Testis (tissue), 2 donors: ENCODE measurements at regions not wholly inside any gene's neighbourhood (a gene's known extent, or its start where the extent isn't known, plus 50 kb on each side); places are given as distances from the start of the nearest gene placed in this dataset.
"Not testable (repeated sequence)": the region's sequence is repeated elsewhere in the genome, so short reads cannot be mapped to it uniquely, and the experiment has no call there.

Experiments
- DNase-seq: peaks from one replicate; pipeline ENCODE4 v3.0.0-alpha.2; 2019
- H3K27ac ChIP-seq, 2 donors: fragments of 200-600 bp; sonication (generic); one replicate each; pipeline ENCODE4 v1.5.1; 2019
- H3K27me3 ChIP-seq: fragments of 200-600 bp; sonication (generic); one replicate; pipeline ENCODE4 v1.5.1; 2019
- H3K36me3 ChIP-seq: fragments of 200-600 bp; sonication (generic); one replicate; pipeline ENCODE4 v1.5.1; 2017; ENCODE audit warnings: low read depth; ENCODE audit errors: missing control alignments
- H3K4me1 ChIP-seq: fragments of 200-600 bp; sonication (generic); one replicate; pipeline ENCODE4 v1.5.1; 2019
- H3K4me3 ChIP-seq, 2 donors: fragments of 200-600 bp; sonication (generic); one replicate each; pipeline ENCODE4 v1.5.1; 2017 to 2019
- H3K9me3 ChIP-seq: fragments of 200-600 bp; sonication (generic); one replicate; pipeline ENCODE4 v1.5.1; 2017
- POLR2A ChIP-seq: fragments of 450-650 bp; IDR thresholded peaks from one replicate; pipeline ENCODE4 v1.6.1; 2017; ENCODE audit warnings: antibody characterized with exemption, mild to moderate bottlenecking, moderate library complexity
- WGBS, 2 donors: methylation state at CpG; one replicate each; pipeline ENCODE4 v1.1.5; 2018; 5-methylcytosine and 5-hydroxymethylcytosine counted together
- intact Hi-C: fragments of 100-400 bp; cut with DNase I; formaldehyde crosslinking; loops from one replicate; pipeline ENCODE4 v1.15.1; 2023; ENCODE audit warnings: low total_unique reads
- TF ChIP-seq, protein P1 (sequence below), 3 experiments: fragments of 450-650 bp in 2 of 3; fragments of 200-600 bp in 1 of 3; sonication (generic) in 1 of 3; IDR thresholded peaks; one replicate each; pipeline ENCODE4 v1.5.1; 2016 to 2019; ENCODE audit warnings: antibody characterized with exemption in 3 of 3, mild to moderate bottlenecking in 2 of 3, moderate library complexity in 1 of 3

DNA sequence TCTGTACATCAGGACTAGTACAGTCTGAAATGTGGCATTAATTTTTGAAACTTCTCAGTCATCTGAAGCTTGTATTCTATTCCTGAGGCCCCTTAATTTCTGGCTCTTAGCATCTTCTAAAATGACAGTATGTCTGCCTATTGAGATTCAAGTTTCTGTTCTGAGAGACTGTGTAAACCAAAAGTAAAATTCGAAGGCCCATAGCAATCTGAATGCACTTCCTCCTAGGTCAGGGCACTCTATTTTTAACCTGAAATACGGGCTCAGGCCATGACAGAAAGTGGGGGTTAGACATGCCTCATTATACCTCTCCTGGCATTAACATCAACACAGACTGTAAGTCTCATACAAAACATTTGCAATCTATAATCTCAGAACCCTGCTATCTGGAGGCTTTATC is 584.4 kb downstream of the KLHL4 start:
- H3K27ac ChIP-seq: no peak overlapping the region
- H3K9me3 ChIP-seq: no peaks in the 10 kb centered on the region
- H3K4me1 ChIP-seq: no peaks in the 10 kb centered on the region
- WGBS, 2 donors: 17 to 49% methylated on average over 2 of the region's 2 CpGs
- intact Hi-C loops: no loop called here
- no peaks in the 10 kb centered on the region for H3K27me3 ChIP-seq
- no peak overlapping the region for H3K4me3 ChIP-seq
- DNase-seq: no peak
- TF ChIP-seq POLR2A: no peak
- TF ChIP-seq, protein P1, sequence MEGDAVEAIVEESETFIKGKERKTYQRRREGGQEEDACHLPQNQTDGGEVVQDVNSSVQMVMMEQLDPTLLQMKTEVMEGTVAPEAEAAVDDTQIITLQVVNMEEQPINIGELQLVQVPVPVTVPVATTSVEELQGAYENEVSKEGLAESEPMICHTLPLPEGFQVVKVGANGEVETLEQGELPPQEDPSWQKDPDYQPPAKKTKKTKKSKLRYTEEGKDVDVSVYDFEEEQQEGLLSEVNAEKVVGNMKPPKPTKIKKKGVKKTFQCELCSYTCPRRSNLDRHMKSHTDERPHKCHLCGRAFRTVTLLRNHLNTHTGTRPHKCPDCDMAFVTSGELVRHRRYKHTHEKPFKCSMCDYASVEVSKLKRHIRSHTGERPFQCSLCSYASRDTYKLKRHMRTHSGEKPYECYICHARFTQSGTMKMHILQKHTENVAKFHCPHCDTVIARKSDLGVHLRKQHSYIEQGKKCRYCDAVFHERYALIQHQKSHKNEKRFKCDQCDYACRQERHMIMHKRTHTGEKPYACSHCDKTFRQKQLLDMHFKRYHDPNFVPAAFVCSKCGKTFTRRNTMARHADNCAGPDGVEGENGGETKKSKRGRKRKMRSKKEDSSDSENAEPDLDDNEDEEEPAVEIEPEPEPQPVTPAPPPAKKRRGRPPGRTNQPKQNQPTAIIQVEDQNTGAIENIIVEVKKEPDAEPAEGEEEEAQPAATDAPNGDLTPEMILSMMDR (IDR thresholded peaks at IDR 0.05): no peak
- H3K36me3 ChIP-seq: no peaks in the 10 kb centered on the region

DNA sequence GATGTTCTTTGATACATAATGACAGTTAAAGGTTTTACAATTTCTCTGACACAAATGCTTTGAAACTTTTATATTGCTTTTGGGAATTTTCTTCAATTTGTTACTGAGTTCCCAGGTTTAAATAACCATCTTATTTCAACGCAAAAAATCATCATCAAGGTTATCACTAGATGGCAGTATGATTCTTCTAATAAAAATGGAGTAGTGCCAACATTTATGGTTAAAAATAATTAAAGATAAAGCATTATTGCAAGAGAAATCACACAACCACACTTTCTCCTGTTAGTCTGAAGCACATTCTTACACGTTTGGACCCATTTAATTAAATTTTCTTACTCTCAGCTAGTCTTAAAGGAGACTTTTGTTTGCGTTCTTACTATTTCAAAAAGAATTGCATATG is 611.3 kb upstream of the CPXCR1 start:
- Histone ChIP-seq H3K9me3 (no peaks in the 10 kb centered on the region), H3K27ac (no peak overlapping the region), H3K27me3 (no peaks in the 10 kb centered on the region), H3K4me1 (no peaks in the 10 kb centered on the region), H3K36me3 (no peaks in the 10 kb centered on the region), H3K4me3 (no peak overlapping the region)
- intact Hi-C loops: no loop called here
- DNase-seq: no peak
- TF ChIP-seq, protein P1 (IDR thresholded peaks at IDR 0.05): no peak
- no peak for TF ChIP-seq POLR2A
- 37 to 49% methylated on average over 3 of the region's 3 CpGs for WGBS, 2 donors

DNA sequence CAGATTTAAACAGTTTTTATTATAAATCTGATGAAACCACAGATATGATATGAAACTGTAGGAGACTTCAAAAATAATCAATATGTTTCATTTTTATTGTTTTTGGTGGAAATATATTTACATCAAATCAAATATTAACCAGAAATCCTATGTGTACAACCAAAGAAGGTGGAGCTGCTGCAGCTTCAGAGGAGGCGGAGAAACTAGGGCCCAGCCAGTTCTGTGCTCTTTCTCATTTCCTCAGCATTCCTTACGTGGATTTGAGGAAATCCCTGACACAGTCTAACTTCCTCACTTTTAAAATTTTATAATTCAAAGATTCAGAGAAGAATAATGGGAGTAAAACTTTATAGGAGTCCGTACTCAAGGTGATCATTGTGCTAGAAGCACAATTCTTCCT is 610.7 kb upstream of the CPXCR1 start:
- Histone ChIP-seq H3K36me3 (no peaks in the 10 kb centered on the region), H3K9me3 (no peaks in the 10 kb centered on the region), H3K4me3 (no peak overlapping the region), H3K27me3 (no peaks in the 10 kb centered on the region), H3K27ac (no peak overlapping the region), H3K4me1 (no peaks in the 10 kb centered on the region)
- TF ChIP-seq POLR2A: no peak
- TF ChIP-seq, protein P1 (IDR thresholded peaks at IDR 0.05): no peak
- WGBS, 2 donors: 71 to 74% methylated on average over 3 of the region's 3 CpGs
- intact Hi-C loops: no loop called here
- no peak for DNase-seq

DNA sequence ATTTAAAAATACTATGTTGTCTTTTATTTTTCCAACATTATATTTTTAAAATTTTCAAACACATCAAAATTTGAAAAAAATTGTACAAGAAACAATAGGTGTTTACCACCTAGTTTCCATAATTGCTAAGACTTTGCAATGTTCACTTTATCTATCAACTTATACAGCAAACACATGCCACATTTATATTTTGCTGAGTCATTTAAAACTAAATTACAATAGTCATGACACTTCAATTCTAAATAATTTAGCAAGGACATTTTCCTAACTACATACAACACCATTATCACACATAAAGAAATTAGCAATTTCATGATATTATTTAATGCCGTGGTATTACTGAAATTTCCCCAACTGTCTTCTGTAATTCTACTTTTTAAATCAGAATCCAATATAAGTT is 600.4 kb upstream of the CPXCR1 start:
- intact Hi-C loops: no loop called here
- Histone ChIP-seq H3K4me3 (no peak overlapping the region), H3K27me3 (no peaks in the 10 kb centered on the region), H3K4me1 (no peaks in the 10 kb centered on the region), H3K9me3 (no peaks in the 10 kb centered on the region), H3K27ac (no peak overlapping the region), H3K36me3 (no peaks in the 10 kb centered on the region)
- no peak for DNase-seq
- WGBS, 2 donors: 87 to 95% methylated on average over 1 of the region's 1 CpG
- TF ChIP-seq, protein P1 (IDR thresholded peaks at IDR 0.05): no peak
- no peak for TF ChIP-seq POLR2A

DNA sequence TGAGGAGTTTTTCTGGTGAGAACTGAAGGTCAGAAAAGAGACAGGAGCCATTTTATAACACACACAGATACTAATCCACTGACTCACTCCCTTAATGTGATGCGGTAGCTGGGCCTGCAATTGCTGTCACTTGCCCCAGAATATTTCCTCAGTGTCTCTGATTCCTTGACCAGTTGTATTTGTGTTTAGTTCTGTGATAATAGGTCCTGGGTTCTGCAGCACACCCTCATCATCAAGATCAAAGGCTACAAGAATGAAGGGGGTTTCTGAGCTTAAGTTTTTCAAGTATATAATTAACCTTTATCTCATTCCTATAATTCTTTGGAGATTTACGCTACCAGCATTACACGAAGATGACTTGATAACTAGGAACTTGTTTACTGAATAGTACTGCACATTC is 576.5 kb upstream of the CPXCR1 start:
- WGBS, 2 donors: 65 to 73% methylated on average over 3 of the region's 3 CpGs
- Histone ChIP-seq H3K27ac (no peak overlapping the region), H3K36me3 (no peaks in the 10 kb centered on the region), H3K9me3 (no peaks in the 10 kb centered on the region), H3K4me3 (no peak overlapping the region), H3K4me1 (no peaks in the 10 kb centered on the region), H3K27me3 (no peaks in the 10 kb centered on the region)
- TF ChIP-seq, protein P1 (IDR thresholded peaks at IDR 0.05): no peak
- no peak for TF ChIP-seq POLR2A
- intact Hi-C loops: no loop called here
- no peak for DNase-seq

DNA sequence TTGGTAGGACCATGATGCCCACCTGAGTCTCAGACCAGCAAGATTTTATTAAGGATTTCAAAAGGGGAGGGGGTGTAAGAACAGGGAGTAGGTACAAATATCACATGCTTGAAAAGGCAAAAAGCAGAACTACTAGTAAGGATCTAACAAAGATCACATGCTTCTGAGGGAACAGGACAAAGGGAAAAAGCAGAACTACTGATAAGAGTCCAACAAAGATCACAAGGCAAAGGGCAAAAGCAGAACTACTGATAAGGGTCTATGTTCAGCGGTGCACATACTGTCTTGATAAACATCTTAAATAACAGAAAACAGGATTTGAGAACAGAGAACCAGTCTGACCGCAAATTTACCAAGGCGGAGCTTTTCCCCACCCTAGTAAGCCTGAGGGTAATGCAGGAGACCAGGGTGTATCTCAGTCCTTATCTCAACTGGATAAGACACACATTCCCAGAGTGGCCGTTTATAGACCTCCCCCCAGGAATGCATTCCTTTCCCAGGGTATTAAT is 573.0 kb upstream of the CPXCR1 start:
- H3K27me3 ChIP-seq, H3K27ac ChIP-seq, intact Hi-C loops, H3K4me1 ChIP-seq, H3K36me3 ChIP-seq, DNase-seq, H3K4me3 ChIP-seq, H3K9me3 ChIP-seq: not testable (repeated sequence)
- 83 to 84% methylated on average over 4 of the region's 4 CpGs for WGBS, 2 donors
